A673 (cell line): ENCODE measurements at regions not wholly inside any gene's neighbourhood (a gene's known extent, or its start where the extent isn't known, plus 50 kb on each side); places are given as distances from the start of the nearest gene placed in this dataset.

Source experiments
- BruUV-seq: library from RNA; stranded (reverse); fragments of 400-500 nt; replicated peaks from 2 replicates; lab custom pipeline; 2021; lab: Mats Ljungman, UMichigan
- CTCF ChIA-PET: fragments of 300-600 bp; sonication (Branson Sonifier 250); formaldehyde crosslinking; loops from one replicate; lab custom pipeline; 2022; ENCODE audit warnings: antibody characterized with exemption; lab: Charles Lee
- POLR2A ChIA-PET: fragments of 300-600 bp; sonication (Branson Sonifier 250); formaldehyde crosslinking; loops from one replicate; lab custom pipeline; 2022; ENCODE audit warnings: antibody characterized with exemption; ENCODE audit not compliant: low non-redundant PET; lab: Charles Lee
- DNase-seq: peaks from one replicate; pipeline ENCODE4 v3.0.0-alpha.2; 2015; ENCODE audit warnings: low spot score
- H3K27ac ChIP-seq: fragments of 200-600 bp; sonication (generic); 2 replicates; pipeline ENCODE4 v1.5.1; 2016; ENCODE audit warnings: mixed run types, low read depth, mild to moderate bottlenecking, mixed read lengths, antibody characterized with exemption, low read length; ENCODE audit not compliant: poor library complexity, severe bottlenecking
- H3K27me3 ChIP-seq: fragments of 200-600 bp; sonication (generic); replicated peaks from 2 replicates; pipeline ENCODE4 v1.6.1; 2017; ENCODE audit warnings: mixed run types, low read depth, mild to moderate bottlenecking, mixed read lengths, antibody characterized with exemption, low read length; ENCODE audit not compliant: insufficient read depth, poor library complexity
- H3K36me3 ChIP-seq: fragments of 200-600 bp; sonication (generic); 2 replicates; pipeline ENCODE4 v1.6.1; 2016; ENCODE audit warnings: mixed run types, mild to moderate bottlenecking, mixed read lengths, antibody characterized with exemption, low read length; ENCODE audit not compliant: insufficient read depth, poor library complexity, severe bottlenecking
- H3K4me1 ChIP-seq: fragments of 200-600 bp; sonication (generic); 2 replicates; pipeline ENCODE4 v1.6.1; 2017; ENCODE audit warnings: mixed run types, mild to moderate bottlenecking, mixed read lengths, antibody characterized with exemption, low read length; ENCODE audit not compliant: insufficient read depth, poor library complexity, severe bottlenecking
- H3K4me3 ChIP-seq: fragments of 200-600 bp; sonication (generic); 2 replicates; pipeline ENCODE4 v1.5.1; 2016; ENCODE audit warnings: low read depth, mixed run types, mild to moderate bottlenecking, mixed read lengths, low read length; ENCODE audit not compliant: poor library complexity, severe bottlenecking
- H3K9me3 ChIP-seq: fragments of 200-600 bp; sonication (generic); 2 replicates; pipeline ENCODE4 v1.6.1; 2016; ENCODE audit warnings: mixed run types, low read depth, mild to moderate bottlenecking, mixed read lengths, antibody characterized with exemption, low read length; ENCODE audit not compliant: poor library complexity, severe bottlenecking
- CTCF ChIP-seq: fragments of 300-800, 200-600 bp; sonication (generic); conservative IDR thresholded peaks from 2 replicates; pipeline ENCODE4 v1.5.1; 2017; ENCODE audit warnings: low read depth, mild to moderate bottlenecking, antibody characterized with exemption, low read length, moderate library complexity, mixed read lengths
- EZH2 ChIP-seq: fragments of 200-600 bp; sonication (generic); IDR thresholded peaks from 2 replicates; pipeline ENCODE4 v1.6.1; 2017; ENCODE audit warnings: borderline replicate concordance, low read depth, mild to moderate bottlenecking, mixed read lengths, antibody characterized with exemption, low read length; ENCODE audit not compliant: poor library complexity, severe bottlenecking
- intact Hi-C: fragments of 100-400 bp; cut with micrococcal nuclease; formaldehyde crosslinking; loops from one replicate; pipeline ENCODE4 v1.10.0; 2022; ENCODE audit not compliant: unreplicated experiment

DNA sequence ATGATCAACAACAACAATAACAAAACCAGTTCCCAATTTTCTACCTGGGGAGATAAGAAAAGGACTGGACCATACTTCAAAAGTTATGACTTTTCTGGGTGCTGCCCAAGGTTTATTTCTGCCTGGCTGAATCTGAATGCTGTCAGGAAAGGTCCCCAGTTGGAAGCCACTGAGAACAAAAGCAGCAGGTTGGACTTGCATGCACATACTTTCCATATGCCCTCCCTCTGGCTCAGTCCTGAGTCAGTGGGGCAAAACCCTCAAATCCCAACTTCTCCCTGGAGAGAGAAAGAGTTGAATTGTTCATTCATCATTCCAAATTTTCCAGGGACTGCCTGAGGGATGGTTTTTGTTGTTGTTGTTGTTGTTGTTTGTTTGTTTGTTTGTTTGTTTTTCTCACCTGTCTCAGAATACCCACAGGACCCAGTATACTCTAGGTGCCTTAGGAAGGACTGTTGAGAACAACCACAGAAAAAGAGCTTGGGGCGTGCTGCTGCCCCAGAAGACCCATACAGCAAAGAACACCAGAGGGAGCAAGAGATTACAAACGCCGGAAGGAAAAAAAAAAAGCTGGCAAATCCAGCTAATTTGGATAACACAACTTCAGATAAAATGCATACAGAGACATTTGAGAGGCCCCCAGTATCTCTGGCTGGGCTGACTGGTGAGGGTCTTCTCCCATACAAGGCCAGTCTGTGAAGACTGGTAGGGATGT is 138.9 kb upstream of the INPP4B start:
- TF ChIP-seq CTCF (peak; percentile 59), EZH2 (no peak)
- no peak overlapping the region for H3K4me3 ChIP-seq
- no peaks in the 10 kb centered on the region for H3K36me3 ChIP-seq
- intact Hi-C loops = loop anchor here (5.0 kb wide), 1 partner anchor 497 kb away; no protein-coding TSS in a partner anchor
- H3K27me3 ChIP-seq = no peaks in the 10 kb centered on the region
- H3K4me1 ChIP-seq = no peaks in the 10 kb centered on the region
- no peaks in the 10 kb centered on the region for H3K9me3 ChIP-seq
- POLR2A ChIA-PET = interaction anchor here (0.6 kb wide), 2 partner anchors 10 to 418 kb away, joined by 5 to 7 read pairs; no protein-coding TSS in a partner anchor
- no TSS peak for BruUV-seq
- CTCF ChIA-PET = interaction anchor here (0.6 to 1.2 kb wide), 5 partner anchors 9 to 630 kb away, joined by 3 to 5 read pairs (median 4); no protein-coding TSS in a partner anchor
- H3K27ac ChIP-seq = no peak overlapping the region
- DNase-seq = peak; percentile 41

- BruUV-seq = no TSS peak
- POLR2A ChIA-PET = no interaction called here
- H3K4me3 ChIP-seq = no peak overlapping the region
- no peaks in the 10 kb centered on the region for H3K4me1 ChIP-seq
- no peak overlapping the region for H3K27ac ChIP-seq
- H3K27me3 ChIP-seq = no peaks in the 10 kb centered on the region
- intact Hi-C loops = no loop called here
- TF ChIP-seq EZH2 (no peak), CTCF (no peak)
- H3K9me3 ChIP-seq = no peaks in the 10 kb centered on the region
- no peak for DNase-seq
- CTCF ChIA-PET = no interaction called here
- no peaks in the 10 kb centered on the region for H3K36me3 ChIP-seq
These were observed 168.5 kb upstream of the USP38 start for GRCh38 chr4:143016171-143016570.

DNA sequence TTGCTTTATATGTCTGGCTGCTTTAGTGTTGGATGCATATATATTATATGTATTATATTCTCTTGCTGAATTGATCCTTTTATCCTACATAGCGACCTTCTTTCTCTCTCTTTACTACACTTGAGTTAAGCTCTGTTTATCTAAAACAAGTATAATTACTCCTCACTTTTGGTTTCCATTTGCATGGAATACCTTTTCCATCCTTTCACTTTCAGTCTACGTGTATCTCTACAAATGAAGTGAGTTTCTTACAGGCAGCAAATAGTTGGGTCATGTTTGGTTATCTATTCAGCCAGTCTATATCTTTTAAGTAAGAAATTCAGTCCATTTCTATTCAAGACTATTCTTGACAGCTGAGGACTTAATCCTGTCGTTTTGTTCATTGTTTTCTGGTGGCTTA is 167.5 kb upstream of the USP38 start:
- no peak for DNase-seq
- BruUV-seq = no TSS peak
- ChIA-PET POLR2A (no interaction called here), CTCF (no interaction called here)
- Histone ChIP-seq H3K4me1 (no peaks in the 10 kb centered on the region), H3K27ac (no peak overlapping the region), H3K27me3 (no peaks in the 10 kb centered on the region), H3K9me3 (no peaks in the 10 kb centered on the region), H3K36me3 (no peaks in the 10 kb centered on the region), H3K4me3 (no peak overlapping the region)
- TF ChIP-seq CTCF = no peak
- no peak for TF ChIP-seq EZH2
- intact Hi-C loops = no loop called here
